Natural killer cell (primary cell): ENCODE measurements at regions not wholly inside any gene's neighbourhood (a gene's known extent, or its start where the extent isn't known, plus 50 kb on each side); places are given as distances from the start of the nearest gene placed in this dataset.

Experiments used
- ATAC-seq, 3 donors: fragments of 150-1000 bp in 2 of 3; fragments of 200-7000 bp in 1 of 3; cut with Tn5 transposase; 1 replicate in 1 of 3; 2 replicates in 2 of 3; pipeline ENCODE4 v1.10.0; 2021; ENCODE audit warnings: mild to moderate bottlenecking in 2 of 3, moderate library complexity in 2 of 3
- DNase-seq, 2 donors: peaks; one replicate each; pipeline versions ENCODE4 v3.0.0 to v3.0.0-alpha.2; 2013 to 2021; ENCODE audit warnings: mixed read lengths in 1 of 2
- H3K27ac ChIP-seq: one replicate; pipeline ENCODE4 v1.5.1; 2013; ENCODE audit warnings: mild to moderate bottlenecking, low read length
- H3K27me3 ChIP-seq: one replicate; pipeline ENCODE4 v1.6.1; 2013; ENCODE audit warnings: low read length; ENCODE audit not compliant: control insufficient read depth, insufficient read depth
- H3K36me3 ChIP-seq: one replicate; pipeline ENCODE4 v1.6.1; 2013; ENCODE audit warnings: low read length; ENCODE audit not compliant: control insufficient read depth, insufficient read depth
- H3K4me1 ChIP-seq: one replicate; pipeline ENCODE4 v1.6.1; 2013; ENCODE audit warnings: low read length; ENCODE audit not compliant: control insufficient read depth, insufficient read depth
- H3K4me3 ChIP-seq: one replicate; pipeline ENCODE4 v1.5.1; 2013; ENCODE audit warnings: low read length
- H3K9me3 ChIP-seq: one replicate; pipeline ENCODE4 v1.6.1; 2013; ENCODE audit warnings: low read length; ENCODE audit not compliant: control insufficient read depth, insufficient read depth
- H3K27ac Mint-ChIP-seq, 2 donors: one replicate each; pipeline ENCODE4 v1.8.0; 2022; ENCODE audit warnings: mild to moderate bottlenecking in 2 of 2, mixed read lengths in 2 of 2, moderate library complexity in 1 of 2
- H3K27me3 Mint-ChIP-seq, 2 donors: one replicate each; pipeline ENCODE4 v1.8.0; 2022; ENCODE audit warnings: low read depth in 2 of 2, mixed read lengths in 2 of 2
- H3K36me3 Mint-ChIP-seq: one replicate; pipeline ENCODE4 v1.8.0; 2022; ENCODE audit warnings: mixed read lengths
- H3K4me1 Mint-ChIP-seq, 2 donors: one replicate each; pipeline ENCODE4 v1.8.0; 2022; ENCODE audit warnings: mixed read lengths in 2 of 2
- H3K4me3 Mint-ChIP-seq: one replicate; pipeline ENCODE4 v1.8.0; 2022; ENCODE audit warnings: mild to moderate bottlenecking, moderate library complexity, mixed read lengths
- H3K9me3 Mint-ChIP-seq, 2 donors: one replicate each; pipeline ENCODE4 v1.8.0; 2022; ENCODE audit warnings: mixed read lengths in 2 of 2
- WGBS: methylation state at CpG from one replicate; pipeline ENCODE4 v1.1.7; 2013; ENCODE audit warnings: missing lambda C conversion rate; ENCODE audit not compliant: insufficient coverage; 5-methylcytosine and 5-hydroxymethylcytosine counted together
- intact Hi-C: fragments of 100-400 bp; cut with micrococcal nuclease; formaldehyde crosslinking; loops from one replicate; pipeline ENCODE4 v1.14.2; 2022
- TF ChIP-seq, protein P1 (sequence below): fragments of 200-600 bp; IDR thresholded peaks from one replicate; pipeline ENCODE4 v1.8.0; 2022; ENCODE audit warnings: antibody characterized with exemption

DNA sequence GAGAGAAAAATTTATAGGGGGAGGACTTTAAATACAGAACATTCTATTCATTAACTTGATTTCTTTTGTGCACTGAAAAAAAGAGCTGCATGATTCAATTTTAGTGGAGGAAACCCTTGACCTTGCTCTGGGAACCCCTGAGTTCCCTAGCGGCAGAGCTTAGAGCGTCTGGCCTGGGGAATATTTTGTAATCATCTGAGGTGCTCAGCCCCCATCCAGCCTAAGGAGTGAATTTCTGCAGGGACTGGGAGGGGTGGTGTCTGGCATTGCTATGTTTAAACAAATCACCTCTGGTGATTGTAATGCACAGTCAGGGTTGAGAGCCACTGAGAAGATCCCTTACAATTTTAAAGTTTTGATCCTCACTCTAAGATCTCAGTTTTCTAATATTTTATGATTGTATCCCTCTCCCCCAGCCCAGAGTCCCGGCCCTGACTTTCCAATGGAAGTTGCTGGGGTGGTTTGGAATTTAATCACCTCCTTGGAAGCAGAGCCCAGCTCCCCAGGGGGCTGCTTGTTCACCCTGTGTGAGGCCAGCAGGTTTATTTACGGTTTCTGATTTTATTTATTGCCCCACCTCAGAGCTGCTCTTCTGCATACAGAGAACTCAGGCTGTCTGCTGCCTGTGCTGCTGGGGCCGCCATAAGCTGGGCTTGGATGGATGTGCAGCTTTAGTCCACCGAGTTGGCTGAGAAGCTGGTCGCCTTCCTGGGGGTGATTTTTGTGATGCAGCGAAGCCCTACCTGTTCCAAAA is 263.1 kb downstream of the LRFN2 start:
- ATAC-seq (no peak), DNase-seq (no peak)
- H3K9me3 Mint-ChIP-seq, result no peaks in the 10 kb centered on the region
- no peak overlapping the region for H3K27ac Mint-ChIP-seq
- H3K4me3 Mint-ChIP-seq, result no peak overlapping the region
- Histone ChIP-seq H3K27me3 (no peaks in the 10 kb centered on the region), H3K4me3 (no peak overlapping the region), H3K9me3 (no peaks in the 10 kb centered on the region), H3K36me3 (no peaks in the 10 kb centered on the region), H3K27ac (no peak overlapping the region), H3K4me1 (no peaks in the 10 kb centered on the region)
- TF ChIP-seq, protein P1, sequence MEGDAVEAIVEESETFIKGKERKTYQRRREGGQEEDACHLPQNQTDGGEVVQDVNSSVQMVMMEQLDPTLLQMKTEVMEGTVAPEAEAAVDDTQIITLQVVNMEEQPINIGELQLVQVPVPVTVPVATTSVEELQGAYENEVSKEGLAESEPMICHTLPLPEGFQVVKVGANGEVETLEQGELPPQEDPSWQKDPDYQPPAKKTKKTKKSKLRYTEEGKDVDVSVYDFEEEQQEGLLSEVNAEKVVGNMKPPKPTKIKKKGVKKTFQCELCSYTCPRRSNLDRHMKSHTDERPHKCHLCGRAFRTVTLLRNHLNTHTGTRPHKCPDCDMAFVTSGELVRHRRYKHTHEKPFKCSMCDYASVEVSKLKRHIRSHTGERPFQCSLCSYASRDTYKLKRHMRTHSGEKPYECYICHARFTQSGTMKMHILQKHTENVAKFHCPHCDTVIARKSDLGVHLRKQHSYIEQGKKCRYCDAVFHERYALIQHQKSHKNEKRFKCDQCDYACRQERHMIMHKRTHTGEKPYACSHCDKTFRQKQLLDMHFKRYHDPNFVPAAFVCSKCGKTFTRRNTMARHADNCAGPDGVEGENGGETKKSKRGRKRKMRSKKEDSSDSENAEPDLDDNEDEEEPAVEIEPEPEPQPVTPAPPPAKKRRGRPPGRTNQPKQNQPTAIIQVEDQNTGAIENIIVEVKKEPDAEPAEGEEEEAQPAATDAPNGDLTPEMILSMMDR, result no peak
- H3K36me3 Mint-ChIP-seq, result no peaks in the 10 kb centered on the region
- intact Hi-C loops, result no loop called here
- peaks cover 18 to 67% of the 10 kb centered on the region in 2 donors for H3K27me3 Mint-ChIP-seq
- 82% methylated on average over 7 of the region's 8 CpGs for WGBS
- H3K4me1 Mint-ChIP-seq, result peaks cover 7 to 12% of the 10 kb centered on the region in 2 donors

DNA sequence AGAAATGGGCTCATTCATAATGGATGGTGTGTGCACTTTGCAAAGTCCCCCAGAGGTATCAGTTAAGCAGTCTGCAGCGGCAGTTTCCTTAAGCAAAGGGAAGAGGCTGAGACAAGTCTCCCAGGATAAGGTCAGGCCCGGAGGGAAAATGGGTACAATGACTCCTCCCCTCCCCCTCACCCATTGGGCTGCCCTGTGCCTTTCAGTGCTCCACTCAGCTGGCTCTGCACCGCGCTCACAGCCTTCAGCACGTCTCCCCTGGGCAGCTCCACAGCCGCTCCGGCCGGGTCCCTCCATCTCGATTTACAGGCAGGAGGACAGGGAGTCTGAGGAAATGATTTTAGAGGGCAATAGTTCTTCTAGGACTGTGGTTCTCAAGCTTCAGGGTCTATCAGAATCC is 264.8 kb downstream of the LRFN2 start:
- ATAC-seq (no peak), DNase-seq (no peak)
- H3K4me1 Mint-ChIP-seq, result peaks cover 0 to 5% of the 10 kb centered on the region in 2 donors
- TF ChIP-seq, protein P1, result no peak
- WGBS, result 73% methylated on average over 9 of the region's 9 CpGs
- H3K36me3 ChIP-seq, result no peaks in the 10 kb centered on the region
- no peak overlapping the region for H3K27ac Mint-ChIP-seq
- no peak overlapping the region for H3K4me3 Mint-ChIP-seq
- no peaks in the 10 kb centered on the region for H3K27me3 ChIP-seq
- no peaks in the 10 kb centered on the region for H3K9me3 Mint-ChIP-seq
- no peaks in the 10 kb centered on the region for H3K4me1 ChIP-seq
- H3K9me3 ChIP-seq, result no peaks in the 10 kb centered on the region
- no peak overlapping the region for H3K27ac ChIP-seq
- peaks cover 12 to 63% of the 10 kb centered on the region in 2 donors for H3K27me3 Mint-ChIP-seq
- H3K36me3 Mint-ChIP-seq, result no peaks in the 10 kb centered on the region
- H3K4me3 ChIP-seq, result no peak overlapping the region
- intact Hi-C loops, result no loop called here

DNA sequence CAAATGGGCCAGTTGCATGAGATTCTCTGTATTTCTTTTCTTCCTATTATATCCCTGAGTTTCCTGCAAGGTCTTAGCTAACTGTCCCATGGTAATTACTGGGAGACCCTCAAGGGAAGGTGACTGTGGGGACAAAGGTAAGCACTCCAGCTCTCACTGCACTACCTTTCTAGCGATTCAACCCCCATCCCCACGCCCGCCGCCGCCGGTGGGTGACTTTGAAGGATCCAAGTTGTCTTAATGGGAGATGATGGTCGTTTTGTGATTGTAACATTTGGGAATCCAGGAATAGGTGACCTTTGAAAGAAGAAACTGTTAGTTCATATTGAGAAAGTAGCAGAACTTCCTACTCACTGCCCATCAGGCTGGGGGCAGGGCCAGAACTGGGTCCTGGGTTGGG is 265.5 kb downstream of the LRFN2 start:
- Mint-ChIP-seq H3K9me3 (no peaks in the 10 kb centered on the region), H3K27ac (no peak overlapping the region), H3K4me1 (peaks cover 0 to 5% of the 10 kb centered on the region in 2 donors), H3K36me3 (no peaks in the 10 kb centered on the region), H3K27me3 (peaks cover 12 to 65% of the 10 kb centered on the region in 2 donors), H3K4me3 (no peak overlapping the region)
- intact Hi-C loops, result no loop called here
- no peak for DNase-seq
- no peak for ATAC-seq
- Histone ChIP-seq H3K9me3 (no peaks in the 10 kb centered on the region), H3K4me1 (no peaks in the 10 kb centered on the region), H3K36me3 (no peaks in the 10 kb centered on the region), H3K4me3 (no peak overlapping the region), H3K27ac (no peak overlapping the region), H3K27me3 (no peaks in the 10 kb centered on the region)
- 77% methylated on average over 3 of the region's 7 CpGs for WGBS
- TF ChIP-seq, protein P1, result no peak

DNA sequence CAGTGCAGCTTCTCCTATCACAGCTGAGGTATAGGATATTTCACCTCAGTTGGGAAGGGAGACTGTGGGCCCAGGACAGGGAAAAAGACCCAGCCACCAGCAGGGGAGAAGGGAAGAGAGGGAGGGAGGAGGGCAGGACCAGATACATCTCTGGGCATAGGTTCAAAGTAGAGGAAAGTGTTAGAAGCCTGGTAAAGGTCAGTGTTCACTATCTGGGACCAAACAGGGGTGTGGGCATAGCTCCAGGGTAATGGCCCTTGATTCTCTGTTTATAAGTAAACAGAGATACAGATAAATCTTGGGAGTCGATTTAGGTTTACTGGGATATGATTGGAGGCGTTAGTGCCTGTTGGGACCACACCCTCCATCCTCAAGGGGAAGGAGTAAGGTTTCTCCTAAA is 266.2 kb downstream of the LRFN2 start:
- Histone ChIP-seq H3K4me1 (no peaks in the 10 kb centered on the region), H3K36me3 (no peaks in the 10 kb centered on the region), H3K27me3 (no peaks in the 10 kb centered on the region), H3K27ac (no peak overlapping the region), H3K9me3 (no peaks in the 10 kb centered on the region), H3K4me3 (no peak overlapping the region)
- intact Hi-C loops, result no loop called here
- TF ChIP-seq, protein P1, result no peak
- H3K9me3 Mint-ChIP-seq, result no peaks in the 10 kb centered on the region
- peaks cover 0 to 5% of the 10 kb centered on the region in 2 donors for H3K4me1 Mint-ChIP-seq
- ATAC-seq (no peak), DNase-seq (no peak)
- H3K27me3 Mint-ChIP-seq, result peaks cover 12 to 65% of the 10 kb centered on the region in 2 donors
- WGBS, result no CpG with 5 or more reads among the region's 2 CpGs
- H3K27ac Mint-ChIP-seq, result no peak overlapping the region
- H3K36me3 Mint-ChIP-seq, result no peaks in the 10 kb centered on the region
- H3K4me3 Mint-ChIP-seq, result no peak overlapping the region
